SU-DHL-6 (cell line): ENCODE measurements at regions not wholly inside any gene's neighbourhood (a gene's known extent, or its start where the extent isn't known, plus 50 kb on each side); places are given as distances from the start of the nearest gene placed in this dataset.

Source experiments
- H2AFZ ChIP-seq: fragments of 200-600 bp; sonication (generic); 2 replicates; pipeline ENCODE4 v1.6.1; 2014; ENCODE audit warnings: low read depth, mild to moderate bottlenecking, moderate library complexity, mixed read lengths, antibody characterized with exemption, low read length; ENCODE audit not compliant: severe bottlenecking
- H3F3A ChIP-seq: fragments of 200-600 bp; shearing (Covaris generic); 2 replicates; pipeline ENCODE4 v1.6.0; 2016; ENCODE audit warnings: antibody characterized with exemption, mild to moderate bottlenecking; ENCODE audit not compliant: insufficient read depth
- H3K27ac ChIP-seq: fragments of 200-600 bp; sonication (generic); 2 replicates; pipeline ENCODE4 v1.5.1; 2016; ENCODE audit warnings: low read depth, mild to moderate bottlenecking, low read length, moderate library complexity, mixed read lengths
- H3K27me3 ChIP-seq: fragments of 200-600 bp; sonication (generic), shearing (Covaris generic); 2 replicates; pipeline ENCODE4 v1.6.0; 2014; ENCODE audit warnings: mild to moderate bottlenecking, low read length
- H3K36me3 ChIP-seq: fragments of 200-600 bp; sonication (generic); 2 replicates; pipeline ENCODE4 v1.6.1; 2014; ENCODE audit warnings: mild to moderate bottlenecking, low read length, mixed read lengths
- H3K4me2 ChIP-seq: fragments of 300-600, 200-600 bp; shearing (Covaris generic), sonication (generic); 2 replicates; pipeline ENCODE4 v1.6.0; 2014; ENCODE audit warnings: low read length, low read depth, mild to moderate bottlenecking; ENCODE audit not compliant: poor library complexity, severe bottlenecking
- H3K4me3 ChIP-seq: fragments of 200-600 bp; sonication (generic); 2 replicates; pipeline ENCODE4 v1.5.1; 2014; ENCODE audit warnings: antibody characterized with exemption, low read length, mild to moderate bottlenecking, mixed read lengths; ENCODE audit not compliant: insufficient read depth, poor library complexity, severe bottlenecking
- H3K79me2 ChIP-seq: fragments of 200-600 bp; sonication (generic); 2 replicates; pipeline ENCODE4 v1.6.1; 2014; ENCODE audit warnings: mild to moderate bottlenecking, low read length, moderate library complexity; ENCODE audit not compliant: insufficient read depth
- H3K9ac ChIP-seq: fragments of 200-600 bp; sonication (generic); 2 replicates; pipeline ENCODE4 v1.7.0; 2014; ENCODE audit warnings: mild to moderate bottlenecking, low read length
- H3K9me2 ChIP-seq: fragments of 200-600 bp; sonication (generic); replicated peaks from 2 replicates; pipeline ENCODE4 v1.6.1; 2014; ENCODE audit warnings: low read length; ENCODE audit not compliant: insufficient read depth
- H3K9me3 ChIP-seq: fragments of 200-600 bp; sonication (generic); 2 replicates; pipeline ENCODE4 v1.6.1; 2014; ENCODE audit warnings: low read length, mixed read lengths; ENCODE audit not compliant: insufficient read depth
- H4K20me1 ChIP-seq: fragments of 200-600 bp; sonication (generic); 2 replicates; pipeline ENCODE4 v1.6.1; 2014; ENCODE audit warnings: low read depth, mild to moderate bottlenecking, antibody characterized with exemption, low read length, moderate library complexity, mixed read lengths
- CTCF ChIP-seq: fragments of 200-600 bp; sonication (generic); IDR thresholded peaks from one replicate; pipeline ENCODE4 v1.5.1; 2017; ENCODE audit warnings: antibody characterized with exemption, mild to moderate bottlenecking, low read length, moderate library complexity; ENCODE audit not compliant: insufficient read depth, poor library complexity, severe bottlenecking
- EZH2phosphoT487 ChIP-seq: fragments of 200-600 bp; sonication (generic), shearing (Covaris generic); conservative IDR thresholded peaks from 2 replicates; pipeline ENCODE4 v1.6.1; 2018; ENCODE audit warnings: mild to moderate bottlenecking, antibody characterized with exemption, low read length, moderate library complexity, mixed read lengths

DNA sequence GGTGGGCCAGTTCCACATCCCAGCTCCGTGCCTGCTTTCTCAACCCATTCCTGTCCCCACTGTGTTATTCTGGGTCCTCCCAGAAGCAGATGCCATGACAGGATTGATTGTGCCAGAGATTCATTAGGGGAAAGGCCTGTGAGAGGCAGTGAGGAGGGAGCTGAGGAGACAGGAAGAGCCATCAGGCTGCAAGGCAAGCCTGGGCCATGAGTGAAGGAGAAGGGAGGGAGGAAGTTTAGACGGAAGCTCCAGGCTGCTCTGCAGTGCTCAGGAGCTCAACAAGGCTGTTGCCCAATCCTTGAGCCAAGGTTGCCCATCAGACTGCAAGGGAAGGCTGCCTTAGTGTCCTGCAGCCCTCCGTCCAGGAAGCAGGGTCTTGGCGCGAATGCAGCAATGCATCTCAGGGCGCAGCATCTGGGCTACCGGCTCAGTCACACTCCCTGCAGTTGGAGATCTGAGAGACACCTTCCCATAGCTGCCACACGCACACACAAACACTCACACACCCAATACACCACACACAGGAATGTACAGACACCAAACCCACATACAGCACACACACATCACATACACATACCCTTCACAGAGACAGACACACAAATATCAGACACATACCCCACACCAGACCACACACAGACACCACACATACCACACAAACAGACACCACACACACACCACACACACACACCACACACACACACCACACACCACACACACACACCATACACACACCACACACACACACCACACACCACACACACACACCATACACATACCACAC is 139.5 kb upstream of the NDUFV2 start:
- H3K27me3 ChIP-seq = no peaks in the 10 kb centered on the region
- no peaks in the 10 kb centered on the region for H3K9me3 ChIP-seq
- no peak overlapping the region for H3K27ac ChIP-seq
- H3K9ac ChIP-seq = no peak overlapping the region
- H3F3A ChIP-seq = no peaks in the 10 kb centered on the region
- no peak overlapping the region for H3K4me3 ChIP-seq
- no peaks in the 10 kb centered on the region for H4K20me1 ChIP-seq
- no peaks in the 10 kb centered on the region for H3K9me2 ChIP-seq
- no peaks in the 10 kb centered on the region for H3K36me3 ChIP-seq
- TF ChIP-seq CTCF (no peak), EZH2phosphoT487 (no peak)
- H3K4me2 ChIP-seq = no peak overlapping the region
- no peaks in the 10 kb centered on the region for H3K79me2 ChIP-seq
- no peak overlapping the region for H2AFZ ChIP-seq

DNA sequence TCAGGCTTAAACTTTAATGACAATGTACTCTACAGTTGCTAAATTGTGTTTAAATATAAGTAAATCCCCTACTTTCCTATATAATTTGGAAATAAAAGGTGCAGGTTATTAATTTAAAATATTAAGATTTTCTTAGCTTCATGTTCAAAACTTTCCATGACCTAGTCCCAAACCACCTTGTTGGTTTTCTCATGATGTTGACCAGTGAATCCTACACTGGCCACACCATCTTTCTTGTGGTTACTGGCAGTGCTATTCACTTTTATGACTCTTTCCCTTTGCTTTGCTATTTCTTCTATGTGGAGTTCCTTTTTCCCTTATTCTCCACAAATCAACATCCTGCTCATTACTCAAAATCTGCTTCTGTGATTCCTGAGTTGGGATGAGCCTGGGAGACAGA is 138.6 kb upstream of the NDUFV2 start:
- Histone ChIP-seq H3K36me3 (no peaks in the 10 kb centered on the region), H3K9me3 (no peaks in the 10 kb centered on the region), H2AFZ (no peak overlapping the region), H3K9me2 (no peaks in the 10 kb centered on the region), H3K79me2 (no peaks in the 10 kb centered on the region), H3F3A (no peaks in the 10 kb centered on the region), H3K4me3 (no peak overlapping the region), H3K27me3 (no peaks in the 10 kb centered on the region), H3K9ac (no peak overlapping the region), H4K20me1 (no peaks in the 10 kb centered on the region), H3K27ac (no peak overlapping the region), H3K4me2 (no peak overlapping the region)
- TF ChIP-seq CTCF = no peak
- TF ChIP-seq EZH2phosphoT487 = no peak

GRCh38 chr18:8965398-8965797 is 137.1 kb upstream of the NDUFV2 start:
- TF ChIP-seq EZH2phosphoT487 (no peak), CTCF (no peak)
- Histone ChIP-seq H3K27me3 (no peaks in the 10 kb centered on the region), H3K9me2 (no peaks in the 10 kb centered on the region), H2AFZ (no peak overlapping the region), H3K4me3 (no peak overlapping the region), H4K20me1 (no peaks in the 10 kb centered on the region), H3K4me2 (no peak overlapping the region), H3F3A (no peaks in the 10 kb centered on the region), H3K9me3 (no peaks in the 10 kb centered on the region), H3K27ac (no peak overlapping the region), H3K36me3 (no peaks in the 10 kb centered on the region), H3K9ac (no peak overlapping the region), H3K79me2 (no peaks in the 10 kb centered on the region)
